MCF 10A (cell line): ENCODE measurements at regions not wholly inside any gene's neighbourhood (a gene's known extent, or its start where the extent isn't known, plus 50 kb on each side); places are given as distances from the start of the nearest gene placed in this dataset.

Experiments used
- BruUV-seq: library from RNA; stranded (reverse); fragments of 400-500 nt; replicated peaks from 2 replicates; lab custom pipeline; 2021; lab: Mats Ljungman, UMichigan
- CTCF ChIA-PET: fragments of 300-600 bp; sonication (Branson Sonifier 250); formaldehyde crosslinking; extraction: SDS; loops from one replicate; lab custom pipeline; 2021; ENCODE audit warnings: antibody characterized with exemption, inconsistent platforms; lab: Yijun Ruan, JAX
- POLR2A ChIA-PET: fragments of 300-600, 350-650 bp; sonication (Branson Sonifier 250); formaldehyde crosslinking; extraction: SDS; loops from one replicate; lab custom pipeline; 2020; ENCODE audit warnings: antibody characterized with exemption, inconsistent platforms; lab: Yijun Ruan, JAX
- DNase-seq: peaks from one replicate; pipeline ENCODE4 v3.0.0-alpha.2; 2018; ENCODE audit not compliant: unreplicated experiment
- H3K27ac Mint-ChIP-seq: one replicate; pipeline ENCODE4 v1.8.0; 2022; ENCODE audit warnings: mild to moderate bottlenecking, low read depth, mixed read lengths; ENCODE audit not compliant: unreplicated experiment
- H3K27me3 Mint-ChIP-seq: one replicate; pipeline ENCODE4 v1.8.0; 2022; ENCODE audit warnings: mixed read lengths; ENCODE audit not compliant: insufficient read depth, unreplicated experiment
- H3K36me3 Mint-ChIP-seq: one replicate; pipeline ENCODE4 v1.8.0; 2022; ENCODE audit warnings: mild to moderate bottlenecking, moderate library complexity, mixed read lengths; ENCODE audit not compliant: insufficient read depth, unreplicated experiment
- H3K4me1 Mint-ChIP-seq: one replicate; pipeline ENCODE4 v1.8.0; 2022; ENCODE audit warnings: mixed read lengths; ENCODE audit not compliant: insufficient read depth, unreplicated experiment
- H3K4me3 Mint-ChIP-seq: one replicate; pipeline ENCODE4 v1.8.0; 2022; ENCODE audit warnings: mild to moderate bottlenecking, moderate library complexity, mixed read lengths; ENCODE audit not compliant: unreplicated experiment
- H3K9me3 Mint-ChIP-seq: one replicate; pipeline ENCODE4 v1.8.0; 2022; ENCODE audit warnings: mixed read lengths; ENCODE audit not compliant: unreplicated experiment
- intact Hi-C: fragments of 100-400 bp; cut with micrococcal nuclease; formaldehyde crosslinking; loops from 2 replicates; pipeline ENCODE4 v1.14.1; 2022
- TF ChIP-seq, protein P1 (sequence below): fragments of 200-600 bp; IDR thresholded peaks from one replicate; pipeline ENCODE4 v1.8.0; 2022; ENCODE audit warnings: antibody characterized with exemption, mild to moderate bottlenecking; ENCODE audit not compliant: unreplicated experiment

DNA sequence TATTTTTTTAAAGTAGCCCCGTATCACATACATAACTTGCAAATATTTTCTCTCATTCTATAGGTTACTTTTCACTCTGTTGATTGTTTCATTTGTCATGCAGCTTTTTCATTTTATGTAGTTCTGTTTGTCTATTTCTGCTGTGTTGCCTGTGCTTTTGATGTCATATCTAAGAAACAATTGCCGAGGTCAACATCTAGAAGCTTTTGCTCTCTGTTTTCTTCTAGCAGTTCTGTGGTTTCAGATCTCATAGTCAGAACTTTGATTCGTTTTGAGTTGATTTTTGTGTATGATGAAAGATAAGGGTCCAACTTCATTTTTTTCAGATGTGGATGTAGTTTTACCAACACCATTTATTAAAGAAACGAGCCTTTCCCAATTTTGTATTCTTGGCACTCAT is 79.5 kb downstream of the CD200 start:
- CTCF ChIA-PET: no interaction called here
- POLR2A ChIA-PET: interaction anchor here (0.7 kb wide), 2 partner anchors 44 to 51 kb away, joined by 3 to 4 read pairs; no protein-coding TSS in a partner anchor
- no peaks in the 10 kb centered on the region for H3K4me1 Mint-ChIP-seq
- intact Hi-C loops: no loop called here
- TF ChIP-seq, protein P1, sequence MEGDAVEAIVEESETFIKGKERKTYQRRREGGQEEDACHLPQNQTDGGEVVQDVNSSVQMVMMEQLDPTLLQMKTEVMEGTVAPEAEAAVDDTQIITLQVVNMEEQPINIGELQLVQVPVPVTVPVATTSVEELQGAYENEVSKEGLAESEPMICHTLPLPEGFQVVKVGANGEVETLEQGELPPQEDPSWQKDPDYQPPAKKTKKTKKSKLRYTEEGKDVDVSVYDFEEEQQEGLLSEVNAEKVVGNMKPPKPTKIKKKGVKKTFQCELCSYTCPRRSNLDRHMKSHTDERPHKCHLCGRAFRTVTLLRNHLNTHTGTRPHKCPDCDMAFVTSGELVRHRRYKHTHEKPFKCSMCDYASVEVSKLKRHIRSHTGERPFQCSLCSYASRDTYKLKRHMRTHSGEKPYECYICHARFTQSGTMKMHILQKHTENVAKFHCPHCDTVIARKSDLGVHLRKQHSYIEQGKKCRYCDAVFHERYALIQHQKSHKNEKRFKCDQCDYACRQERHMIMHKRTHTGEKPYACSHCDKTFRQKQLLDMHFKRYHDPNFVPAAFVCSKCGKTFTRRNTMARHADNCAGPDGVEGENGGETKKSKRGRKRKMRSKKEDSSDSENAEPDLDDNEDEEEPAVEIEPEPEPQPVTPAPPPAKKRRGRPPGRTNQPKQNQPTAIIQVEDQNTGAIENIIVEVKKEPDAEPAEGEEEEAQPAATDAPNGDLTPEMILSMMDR: no peak
- no peak for DNase-seq
- H3K27ac Mint-ChIP-seq: no peak overlapping the region
- H3K9me3 Mint-ChIP-seq: peaks cover 9% of the 10 kb centered on the region
- no peaks in the 10 kb centered on the region for H3K36me3 Mint-ChIP-seq
- no peak overlapping the region for H3K4me3 Mint-ChIP-seq
- no TSS peak for BruUV-seq
- H3K27me3 Mint-ChIP-seq: no peaks in the 10 kb centered on the region

DNA sequence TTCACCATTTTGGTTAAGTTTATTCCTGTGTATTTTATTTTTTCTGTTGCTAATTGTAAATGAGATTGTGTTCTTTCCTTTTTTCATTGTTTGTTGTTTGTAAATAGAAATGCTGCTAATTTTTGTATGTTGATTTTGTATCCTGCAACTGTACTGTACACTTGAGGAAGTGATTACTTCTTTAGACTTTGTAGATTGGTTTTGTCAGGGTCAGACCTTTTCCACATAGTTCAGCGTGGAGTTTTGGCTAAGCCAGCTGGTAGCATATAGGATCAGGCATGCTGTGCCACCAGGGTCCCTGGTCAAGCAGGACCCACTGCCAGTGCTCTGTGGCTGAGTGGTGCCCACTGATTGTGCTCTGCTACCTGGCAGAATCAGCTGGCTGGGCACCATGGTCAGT is 80.1 kb downstream of the CD200 start:
- no peak for DNase-seq
- TF ChIP-seq, protein P1: no peak
- ChIA-PET CTCF (no interaction called here), POLR2A (interaction anchor here (0.7 to 1.2 kb wide), 2 partner anchors 14 to 43 kb away, joined by 3 to 4 read pairs; no protein-coding TSS in a partner anchor)
- H3K27ac Mint-ChIP-seq: no peak overlapping the region
- BruUV-seq: no TSS peak
- H3K4me3 Mint-ChIP-seq: no peak overlapping the region
- no peaks in the 10 kb centered on the region for H3K36me3 Mint-ChIP-seq
- intact Hi-C loops: no loop called here
- H3K4me1 Mint-ChIP-seq: no peaks in the 10 kb centered on the region
- peaks cover 9% of the 10 kb centered on the region for H3K9me3 Mint-ChIP-seq
- H3K27me3 Mint-ChIP-seq: no peaks in the 10 kb centered on the region

GRCh38 chr3:112413722-112414121 is 80.8 kb downstream of the CD200 start:
- intact Hi-C loops: no loop called here
- H3K4me3 Mint-ChIP-seq: no peak overlapping the region
- peaks cover 9% of the 10 kb centered on the region for H3K9me3 Mint-ChIP-seq
- BruUV-seq: no TSS peak
- H3K4me1 Mint-ChIP-seq: no peaks in the 10 kb centered on the region
- TF ChIP-seq, protein P1: no peak
- no peak overlapping the region for H3K27ac Mint-ChIP-seq
- H3K27me3 Mint-ChIP-seq: no peaks in the 10 kb centered on the region
- CTCF ChIA-PET: no interaction called here
- no peak for DNase-seq
- H3K36me3 Mint-ChIP-seq: no peaks in the 10 kb centered on the region
- POLR2A ChIA-PET: interaction anchor here (1.2 kb wide), 1 partner anchor 15 kb away, joined by 3 read pairs; no protein-coding TSS in a partner anchor
